SH-SY5Y (cell line): ENCODE measurements at regions not wholly inside any gene's neighbourhood (a gene's known extent, or its start where the extent isn't known, plus 50 kb on each side); places are given as distances from the start of the nearest gene placed in this dataset.

ENCODE experiments used
- GATA2 ChIP-seq: IDR thresholded peaks from 2 replicates; pipeline ENCODE4 v1.6.1; 2011; ENCODE audit warnings: mild to moderate bottlenecking, low read depth, low read length
- GATA3 ChIP-seq: IDR thresholded peaks from 2 replicates; pipeline ENCODE4 v1.6.1; 2011; ENCODE audit warnings: low read depth, mild to moderate bottlenecking, low read length, moderate library complexity

GRCh38 chr6:143592335-143592734 is 80.8 kb upstream of the FUCA2 start:
- no peak for TF ChIP-seq GATA2
- no peak for TF ChIP-seq GATA3
